ENCODE measurements at regions not wholly inside any gene's neighbourhood (a gene's known extent, or its start where the extent isn't known, plus 50 kb on each side); places are given as distances from the start of the nearest gene placed in this dataset.

DNA sequence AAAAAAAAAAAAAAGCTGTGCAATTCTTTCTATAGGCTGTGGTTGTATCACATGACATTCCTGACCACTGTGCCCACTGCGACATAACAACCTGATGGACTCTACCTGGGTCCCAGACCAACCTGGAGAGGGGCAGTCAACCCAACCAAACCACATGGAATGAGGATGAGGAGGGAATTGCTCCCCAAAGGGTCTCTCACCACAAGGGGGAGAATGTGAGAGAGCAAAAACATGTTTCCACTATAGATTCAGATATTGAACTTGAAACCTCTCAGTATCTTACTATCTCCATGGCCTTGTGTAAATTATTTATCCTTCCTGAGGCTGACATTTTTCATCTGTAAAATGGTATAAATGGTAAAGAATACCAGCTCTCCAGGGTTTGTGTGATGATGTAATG, 66.9 kb upstream of the SV2C start:
- TF ChIP-seq, protein P1, sequence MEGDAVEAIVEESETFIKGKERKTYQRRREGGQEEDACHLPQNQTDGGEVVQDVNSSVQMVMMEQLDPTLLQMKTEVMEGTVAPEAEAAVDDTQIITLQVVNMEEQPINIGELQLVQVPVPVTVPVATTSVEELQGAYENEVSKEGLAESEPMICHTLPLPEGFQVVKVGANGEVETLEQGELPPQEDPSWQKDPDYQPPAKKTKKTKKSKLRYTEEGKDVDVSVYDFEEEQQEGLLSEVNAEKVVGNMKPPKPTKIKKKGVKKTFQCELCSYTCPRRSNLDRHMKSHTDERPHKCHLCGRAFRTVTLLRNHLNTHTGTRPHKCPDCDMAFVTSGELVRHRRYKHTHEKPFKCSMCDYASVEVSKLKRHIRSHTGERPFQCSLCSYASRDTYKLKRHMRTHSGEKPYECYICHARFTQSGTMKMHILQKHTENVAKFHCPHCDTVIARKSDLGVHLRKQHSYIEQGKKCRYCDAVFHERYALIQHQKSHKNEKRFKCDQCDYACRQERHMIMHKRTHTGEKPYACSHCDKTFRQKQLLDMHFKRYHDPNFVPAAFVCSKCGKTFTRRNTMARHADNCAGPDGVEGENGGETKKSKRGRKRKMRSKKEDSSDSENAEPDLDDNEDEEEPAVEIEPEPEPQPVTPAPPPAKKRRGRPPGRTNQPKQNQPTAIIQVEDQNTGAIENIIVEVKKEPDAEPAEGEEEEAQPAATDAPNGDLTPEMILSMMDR (IDR thresholded peaks at IDR 0.05; ENCODE audit: insufficient read depth, low read depth, low read length), result no peak
- no peak for TF ChIP-seq EZH2 (IDR thresholded peaks at IDR 0.05; ENCODE audit: insufficient read depth, low read length)
